ENCODE measurements at regions not wholly inside any gene's neighbourhood (a gene's known extent, or its start where the extent isn't known, plus 50 kb on each side); places are given as distances from the start of the nearest gene placed in this dataset.

GRCh38 chr6:145368075-145368474 lies 367.2 kb downstream of the EPM2A start:
- no peak for DNase-seq

GRCh38 chr6:145370559-145370958 lies 364.8 kb downstream of the EPM2A start:
- DNase-seq = no peak

GRCh38 chr6:145372671-145373151 lies 362.6 kb downstream of the EPM2A start:
- DNase-seq = no peak

- no peak for DNase-seq
Measured at GRCh38 chr6:145373826-145374225, 361.5 kb downstream of the EPM2A start.

- no peak for DNase-seq
Measured at GRCh38 chr6:145374570-145374969, 360.8 kb downstream of the EPM2A start.

- no peak for DNase-seq
Measured at GRCh38 chr6:145375502-145375901, 359.8 kb downstream of the EPM2A start.

GRCh38 chr6:145380186-145380585 lies 355.1 kb downstream of the EPM2A start:
- DNase-seq = no peak

- DNase-seq = no peak
Measured at GRCh38 chr6:145381941-145382340, 353.4 kb downstream of the EPM2A start.

GRCh38 chr6:145383428-145383827 lies 351.9 kb downstream of the EPM2A start:
- no peak for DNase-seq

- no peak for DNase-seq
Measured at GRCh38 chr6:145384503-145384902, 350.8 kb downstream of the EPM2A start.

GRCh38 chr6:145396499-145396898 lies 338.8 kb downstream of the EPM2A start:
- DNase-seq = no peak

- DNase-seq = no peak
Measured at GRCh38 chr6:145400508-145400907, 334.8 kb downstream of the EPM2A start.

GRCh38 chr6:145405006-145405551 lies 330.2 kb downstream of the EPM2A start:
- DNase-seq = no peak

GRCh38 chr6:145406783-145407182 lies 328.5 kb downstream of the EPM2A start:
- no peak for DNase-seq

GRCh38 chr6:145415616-145416015 lies 319.7 kb downstream of the EPM2A start:
- no peak for DNase-seq

- DNase-seq = no peak
Measured at GRCh38 chr6:145420599-145420998, 314.7 kb downstream of the EPM2A start.

GRCh38 chr6:145423936-145424335 lies 311.4 kb downstream of the EPM2A start:
- DNase-seq = no peak

GRCh38 chr6:145427232-145427631 lies 308.1 kb downstream of the EPM2A start:
- DNase-seq = no peak

GRCh38 chr6:145428706-145429105 lies 306.6 kb downstream of the EPM2A start:
- DNase-seq = peak; percentile 22

- DNase-seq = no peak
Measured at GRCh38 chr6:145442110-145442509, 293.2 kb downstream of the EPM2A start.

GRCh38 chr6:145445674-145446073 lies 289.6 kb downstream of the EPM2A start:
- DNase-seq = no peak

GRCh38 chr6:145451029-145451428 lies 284.3 kb downstream of the EPM2A start:
- no peak for DNase-seq

GRCh38 chr6:145453376-145453775 lies 281.9 kb downstream of the EPM2A start:
- DNase-seq = no peak

GRCh38 chr6:145454006-145454405 lies 281.3 kb downstream of the EPM2A start:
- DNase-seq = no peak

- no peak for DNase-seq
Measured at GRCh38 chr6:145457556-145457955, 277.8 kb downstream of the EPM2A start.

GRCh38 chr6:145468534-145468933 lies 266.8 kb downstream of the EPM2A start:
- no peak for DNase-seq
